Lung (tissue), 11 donors: ENCODE measurements at regions not wholly inside any gene's neighbourhood (a gene's known extent, or its start where the extent isn't known, plus 50 kb on each side); places are given as distances from the start of the nearest gene placed in this dataset.

Experiments used
- ATAC-seq: fragments of 200-7000 bp; cut with Tn5 transposase; one replicate; pipeline ENCODE4 v1.9.1; 2020; ENCODE audit warnings: moderate number of reproducible peaks; ENCODE audit not compliant: insufficient read depth, low FRiP score
- DNase-seq, 3 donors: peaks; one replicate each; pipeline ENCODE4 v3.0.0-alpha.2; 2013 to 2017
- H3K27ac ChIP-seq, 2 donors: one replicate each; pipeline ENCODE4 v1.5.1; 2013; ENCODE audit warnings: mild to moderate bottlenecking in 2 of 2, moderate library complexity in 2 of 2, control low read depth in 1 of 2, inconsistent platforms in 1 of 2, low read depth in 1 of 2, low read length in 1 of 2
- H3K27me3 ChIP-seq, 3 donors: one replicate each; pipeline ENCODE4 v1.5.1; 2013; ENCODE audit warnings: low read length in 2 of 3; ENCODE audit not compliant: control insufficient read depth in 3 of 3, insufficient read depth in 3 of 3
- H3K36me3 ChIP-seq, 4 donors: one replicate each; pipeline ENCODE4 v1.5.1; 2013; ENCODE audit warnings: low read length in 4 of 4, mild to moderate bottlenecking in 1 of 4, moderate library complexity in 1 of 4; ENCODE audit not compliant: control insufficient read depth in 4 of 4, insufficient read depth in 4 of 4
- H3K4me1 ChIP-seq, 5 donors: one replicate each; pipeline ENCODE4 v1.5.1; 2013; ENCODE audit warnings: low read length in 5 of 5, mild to moderate bottlenecking in 2 of 5, moderate library complexity in 1 of 5; ENCODE audit not compliant: control insufficient read depth in 5 of 5, insufficient read depth in 5 of 5
- H3K4me3 ChIP-seq: one replicate; pipeline ENCODE4 v1.5.1; 2013; ENCODE audit warnings: mild to moderate bottlenecking, control low read depth, moderate library complexity
- H3K9ac ChIP-seq, 2 donors: one replicate each; pipeline ENCODE4 v1.5.1; 2013; ENCODE audit warnings: low read length in 2 of 2, control low read depth in 1 of 2; ENCODE audit not compliant: insufficient read depth in 1 of 2
- H3K9me3 ChIP-seq, 4 donors: one replicate each; pipeline ENCODE4 v1.5.1; 2013; ENCODE audit warnings: low read length in 3 of 4, mild to moderate bottlenecking in 1 of 4, moderate library complexity in 1 of 4; ENCODE audit not compliant: control insufficient read depth in 4 of 4, insufficient read depth in 3 of 4
- CTCF ChIP-seq: IDR thresholded peaks from 2 replicates; pipeline ENCODE4 v1.5.1; 2012; ENCODE audit warnings: mild to moderate bottlenecking; ENCODE audit errors: control extremely low read depth, extremely low read depth
- WGBS, 2 donors: extraction: QIAGEN DNeasy Blood & Tissue Kit; methylation state at CpG; one replicate each; pipeline ENCODE4 v1.1.7; 2013; 5-methylcytosine and 5-hydroxymethylcytosine counted together
- donor health status: control.
- donor health status: control.
- donor health status: Bipolar disorder and iron deficiency.
- donor health status: healthy.
- donor health status: DM: yes; HTN: yes; CAD: no.

- DNase-seq (no peak), ATAC-seq (no peak)
- H3K27ac ChIP-seq: no peak overlapping the region
- H3K27me3 ChIP-seq: no peaks in the 10 kb centered on the region
- H3K4me1 ChIP-seq: no peaks in the 10 kb centered on the region
- no peak overlapping the region for H3K4me3 ChIP-seq
- TF ChIP-seq CTCF: no peak
- no peaks in the 10 kb centered on the region for H3K36me3 ChIP-seq
- no peaks in the 10 kb centered on the region for H3K9me3 ChIP-seq
- 89 to 93% methylated on average over 2 of the region's 2 CpGs for WGBS, 2 donors
- no peak overlapping the region for H3K9ac ChIP-seq
These were observed 366.3 kb upstream of the FANCL start for GRCh38 chr2:58607448-58607847.

GRCh38 chr2:58606799-58607198 is 365.7 kb upstream of the FANCL start:
- Histone ChIP-seq H3K27ac (no peak overlapping the region), H3K4me1 (no peaks in the 10 kb centered on the region), H3K4me3 (no peak overlapping the region), H3K9ac (no peak overlapping the region), H3K27me3 (no peaks in the 10 kb centered on the region), H3K9me3 (no peaks in the 10 kb centered on the region), H3K36me3 (no peaks in the 10 kb centered on the region)
- ATAC-seq (no peak), DNase-seq (no peak)
- TF ChIP-seq CTCF: no peak

GRCh38 chr2:58604096-58604495 is 363.0 kb upstream of the FANCL start:
- 63 to 79% methylated on average over 1 of the region's 1 CpG for WGBS, 2 donors

More at GRCh38 chr2:58604096-58604495, 363.0 kb upstream of the FANCL start:
- DNase-seq (no peak), ATAC-seq (no peak)
- H3K9me3 ChIP-seq: no peaks in the 10 kb centered on the region
- no peak overlapping the region for H3K27ac ChIP-seq
- H3K36me3 ChIP-seq: no peaks in the 10 kb centered on the region
- no peak overlapping the region for H3K9ac ChIP-seq
- TF ChIP-seq CTCF: no peak
- no peak overlapping the region for H3K4me3 ChIP-seq
- H3K4me1 ChIP-seq: no peaks in the 10 kb centered on the region
- H3K27me3 ChIP-seq: no peaks in the 10 kb centered on the region
